Thyroid gland (tissue), 4 donors: ENCODE measurements at regions not wholly inside any gene's neighbourhood (a gene's known extent, or its start where the extent isn't known, plus 50 kb on each side); places are given as distances from the start of the nearest gene placed in this dataset.

Experiments used
- POLR2A ChIP-seq, 2 donors: fragments of 450-650 bp; IDR thresholded peaks; one replicate each; pipeline ENCODE4 v1.6.1; 2017; ENCODE audit warnings: antibody characterized with exemption in 2 of 2, mild to moderate bottlenecking in 2 of 2, moderate library complexity in 1 of 2
- TF ChIP-seq, protein P1 (sequence below), 6 experiments: fragments of 200-600 bp in 3 of 6; fragments of 450-650 bp in 3 of 6; sonication (generic) in 3 of 6; IDR thresholded peaks; one replicate each; pipeline ENCODE4 v1.5.1; 2016 to 2019; ENCODE audit warnings: antibody characterized with exemption in 6 of 6, mild to moderate bottlenecking in 2 of 6, inconsistent platforms in 1 of 6, moderate library complexity in 1 of 6

DNA sequence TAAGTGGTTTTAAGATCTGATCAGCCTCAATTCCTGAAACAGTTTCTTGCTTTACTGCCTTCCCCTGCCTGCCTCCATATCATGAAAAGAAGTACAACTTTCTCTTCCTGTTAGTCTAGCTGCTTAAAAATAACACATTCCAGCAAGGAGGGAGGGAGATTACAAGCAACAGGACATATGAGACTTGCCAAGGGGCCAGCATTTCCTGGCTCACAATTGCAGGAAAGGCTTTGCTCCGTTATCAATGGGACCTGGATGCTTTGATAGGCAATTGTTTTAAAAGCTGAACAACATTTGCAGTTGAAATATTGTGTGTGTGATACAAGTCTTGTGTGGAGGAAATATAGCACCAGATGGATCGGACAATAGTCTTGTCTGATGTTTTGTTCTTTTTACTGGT, 425.0 kb downstream of the FAT4 start:
- TF ChIP-seq, protein P1, sequence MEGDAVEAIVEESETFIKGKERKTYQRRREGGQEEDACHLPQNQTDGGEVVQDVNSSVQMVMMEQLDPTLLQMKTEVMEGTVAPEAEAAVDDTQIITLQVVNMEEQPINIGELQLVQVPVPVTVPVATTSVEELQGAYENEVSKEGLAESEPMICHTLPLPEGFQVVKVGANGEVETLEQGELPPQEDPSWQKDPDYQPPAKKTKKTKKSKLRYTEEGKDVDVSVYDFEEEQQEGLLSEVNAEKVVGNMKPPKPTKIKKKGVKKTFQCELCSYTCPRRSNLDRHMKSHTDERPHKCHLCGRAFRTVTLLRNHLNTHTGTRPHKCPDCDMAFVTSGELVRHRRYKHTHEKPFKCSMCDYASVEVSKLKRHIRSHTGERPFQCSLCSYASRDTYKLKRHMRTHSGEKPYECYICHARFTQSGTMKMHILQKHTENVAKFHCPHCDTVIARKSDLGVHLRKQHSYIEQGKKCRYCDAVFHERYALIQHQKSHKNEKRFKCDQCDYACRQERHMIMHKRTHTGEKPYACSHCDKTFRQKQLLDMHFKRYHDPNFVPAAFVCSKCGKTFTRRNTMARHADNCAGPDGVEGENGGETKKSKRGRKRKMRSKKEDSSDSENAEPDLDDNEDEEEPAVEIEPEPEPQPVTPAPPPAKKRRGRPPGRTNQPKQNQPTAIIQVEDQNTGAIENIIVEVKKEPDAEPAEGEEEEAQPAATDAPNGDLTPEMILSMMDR (IDR thresholded peaks at IDR 0.05), result no peak
- no peak for TF ChIP-seq POLR2A (IDR thresholded peaks at IDR 0.05)
